B cell (primary cell): ENCODE measurements at regions not wholly inside any gene's neighbourhood (a gene's known extent, or its start where the extent isn't known, plus 50 kb on each side); places are given as distances from the start of the nearest gene placed in this dataset.

Experiments
- ATAC-seq: fragments of 200-7000 bp; cut with Tn5 transposase; one replicate; pipeline ENCODE4 v1.10.0; 2021; ENCODE audit warnings: low read depth, mild to moderate bottlenecking, moderate number of reproducible peaks, moderate library complexity
- CTCF ChIA-PET: fragments of 350-600 bp; sonication (Branson Sonifier 250); formaldehyde crosslinking; loops from one replicate; lab custom pipeline; 2021; ENCODE audit warnings: antibody characterized with exemption, inconsistent platforms; lab: Charles Lee
- POLR2A ChIA-PET: fragments of 350-600 bp; sonication (Branson Sonifier 250); formaldehyde crosslinking; loops from one replicate; lab custom pipeline; 2021; ENCODE audit warnings: antibody characterized with exemption; lab: Charles Lee
- DNase-seq: peaks from one replicate; pipeline ENCODE4 v3.0.0; 2013
- H2AFZ ChIP-seq: 2 replicates; pipeline ENCODE4 v1.6.1; 2012; ENCODE audit warnings: mild to moderate bottlenecking, low read depth, low read length; ENCODE audit not compliant: insufficient read depth, poor library complexity, severe bottlenecking
- H3K27ac ChIP-seq, 2 donors: 1 replicate in 1 of 2; 2 replicates in 1 of 2; pipeline ENCODE4 v1.5.1; 2012 to 2013; ENCODE audit warnings: low read length in 2 of 2, mild to moderate bottlenecking in 2 of 2, moderate library complexity in 1 of 2
- H3K27me3 ChIP-seq, 4 experiments: fragments of 200-600 bp in 1 of 4; sonication (generic) in 1 of 4; replicated peaks in 1 of 4; 1 replicate in 2 of 4; 2 replicates in 2 of 4; pipeline versions ENCODE4 v1.6.1 to v1.7.0; 2013 to 2016; ENCODE audit warnings: low read length in 3 of 4, mild to moderate bottlenecking in 2 of 4, mixed read lengths in 1 of 4, moderate library complexity in 1 of 4; ENCODE audit not compliant: insufficient read depth in 4 of 4, control insufficient read depth in 3 of 4; ENCODE audit errors: control extremely low read depth in 1 of 4
- H3K36me3 ChIP-seq, 2 experiments: replicated peaks in 1 of 2; 1 replicate in 1 of 2; 2 replicates in 1 of 2; pipeline versions ENCODE4 v1.6.1 to v1.7.1; 2013; ENCODE audit warnings: low read length in 1 of 2; ENCODE audit not compliant: insufficient read depth in 2 of 2, control insufficient read depth in 1 of 2; ENCODE audit errors: control extremely low read depth in 1 of 2, extremely low read depth in 1 of 2
- H3K4me1 ChIP-seq, 2 donors: fragments of 200-600 bp in 1 of 2; sonication (generic) in 1 of 2; 1 replicate in 1 of 2; 2 replicates in 1 of 2; pipeline versions ENCODE4 v1.5.1 to v1.6.1; 2013 to 2017; ENCODE audit warnings: low read length in 2 of 2; ENCODE audit not compliant: control insufficient read depth in 2 of 2, insufficient read depth in 2 of 2
- H3K4me2 ChIP-seq: replicated peaks from 2 replicates; pipeline ENCODE3; 2012; ENCODE audit warnings: mild to moderate bottlenecking, low read depth, low read length; ENCODE audit not compliant: poor library complexity, severe bottlenecking
- H3K4me3 ChIP-seq, 5 experiments: fragments of 200-600 bp in 1 of 5; sonication (generic) in 1 of 5; 1 replicate in 3 of 5; 2 replicates in 2 of 5; pipeline versions ENCODE4 v1.5.1 to v1.7.0; 2011 to 2016; ENCODE audit warnings: low read length in 4 of 5, mild to moderate bottlenecking in 4 of 5, low read depth in 2 of 5, control low read depth in 1 of 5, moderate library complexity in 1 of 5; ENCODE audit not compliant: insufficient read depth in 1 of 5; ENCODE audit errors: control extremely low read depth in 1 of 5, extremely low read depth in 1 of 5
- H3K79me2 ChIP-seq: fragments of 200-600 bp; sonication (generic); one replicate; pipeline ENCODE4 v1.6.0; 2016; ENCODE audit warnings: low read length; ENCODE audit not compliant: control insufficient read depth, insufficient read depth
- H3K9ac ChIP-seq: fragments of 200-600 bp; sonication (generic); 2 replicates; pipeline ENCODE4 v1.6.1; 2017; ENCODE audit warnings: mild to moderate bottlenecking, low read length, moderate library complexity
- H3K9me3 ChIP-seq, 3 donors: one replicate each; pipeline versions ENCODE4 v1.6.1 to v1.7.1; 2013; ENCODE audit warnings: low read length in 2 of 3; ENCODE audit not compliant: control insufficient read depth in 2 of 3, insufficient read depth in 1 of 3; ENCODE audit errors: control extremely low read depth in 1 of 3
- H4K20me1 ChIP-seq: 2 replicates; pipeline ENCODE4 v1.6.0; 2012; ENCODE audit warnings: mild to moderate bottlenecking, low read length; ENCODE audit not compliant: insufficient read depth, control insufficient read depth, poor library complexity, severe bottlenecking
- H3K27ac Mint-ChIP-seq: one replicate; pipeline ENCODE4 v1.8.0; 2021; ENCODE audit warnings: mixed read lengths
- H3K27me3 Mint-ChIP-seq: one replicate; pipeline ENCODE4 v1.8.0; 2021; ENCODE audit warnings: mixed read lengths
- H3K4me1 Mint-ChIP-seq: one replicate; pipeline ENCODE4 v1.8.0; 2021; ENCODE audit warnings: mixed read lengths
- H3K4me3 Mint-ChIP-seq: one replicate; pipeline ENCODE4 v1.8.0; 2021; ENCODE audit warnings: mixed read lengths
- H3K9me3 Mint-ChIP-seq: one replicate; pipeline ENCODE4 v1.8.0; 2022; ENCODE audit warnings: mixed read lengths; ENCODE audit not compliant: insufficient read depth
- EZH2 ChIP-seq: IDR thresholded peaks from 2 replicates; pipeline ENCODE4 v1.6.1; 2012; ENCODE audit warnings: borderline replicate concordance, low read depth, mild to moderate bottlenecking, moderate library complexity, low read length; ENCODE audit not compliant: insufficient read depth, poor library complexity, severe bottlenecking
- WGBS: methylation state at CpG from one replicate; pipeline ENCODE4 v1.1.5; 2013; ENCODE audit warnings: missing lambda C conversion rate; ENCODE audit not compliant: insufficient coverage; 5-methylcytosine and 5-hydroxymethylcytosine counted together
- intact Hi-C: fragments of 100-400 bp; cut with micrococcal nuclease; formaldehyde crosslinking; loops from one replicate; pipeline ENCODE4 v1.10.0; 2022
- TF ChIP-seq, protein P1 (sequence below): fragments of 200-600 bp; IDR thresholded peaks from one replicate; pipeline ENCODE4 v1.8.0; 2022; ENCODE audit warnings: antibody characterized with exemption, mild to moderate bottlenecking

GRCh38 chr13:44749906-44750305, 173.8 kb upstream of the TSC22D1 start:
- no peak overlapping the region for H3K4me3 Mint-ChIP-seq
- DNase-seq (no peak), ATAC-seq (no peak)
- no peaks in the 10 kb centered on the region for H3K4me1 Mint-ChIP-seq
- no peaks in the 10 kb centered on the region for H3K9me3 Mint-ChIP-seq
- Histone ChIP-seq H4K20me1 (no peaks in the 10 kb centered on the region), H3K9ac (no peak overlapping the region), H3K79me2 (no peaks in the 10 kb centered on the region), H3K27ac (no peak overlapping the region), H3K27me3 (no peaks in the 10 kb centered on the region), H2AFZ (no peak overlapping the region), H3K4me1 (no peaks in the 10 kb centered on the region), H3K9me3 (no peaks in the 10 kb centered on the region), H3K36me3 (no peaks in the 10 kb centered on the region), H3K4me3 (no peak overlapping the region), H3K4me2 (no peak overlapping the region)
- intact Hi-C loops = no loop called here
- POLR2A ChIA-PET = no interaction called here
- WGBS = no CpG with 5 or more reads among the region's 2 CpGs
- peaks cover 8% of the 10 kb centered on the region for H3K27me3 Mint-ChIP-seq
- TF ChIP-seq EZH2 = no peak
- TF ChIP-seq, protein P1, sequence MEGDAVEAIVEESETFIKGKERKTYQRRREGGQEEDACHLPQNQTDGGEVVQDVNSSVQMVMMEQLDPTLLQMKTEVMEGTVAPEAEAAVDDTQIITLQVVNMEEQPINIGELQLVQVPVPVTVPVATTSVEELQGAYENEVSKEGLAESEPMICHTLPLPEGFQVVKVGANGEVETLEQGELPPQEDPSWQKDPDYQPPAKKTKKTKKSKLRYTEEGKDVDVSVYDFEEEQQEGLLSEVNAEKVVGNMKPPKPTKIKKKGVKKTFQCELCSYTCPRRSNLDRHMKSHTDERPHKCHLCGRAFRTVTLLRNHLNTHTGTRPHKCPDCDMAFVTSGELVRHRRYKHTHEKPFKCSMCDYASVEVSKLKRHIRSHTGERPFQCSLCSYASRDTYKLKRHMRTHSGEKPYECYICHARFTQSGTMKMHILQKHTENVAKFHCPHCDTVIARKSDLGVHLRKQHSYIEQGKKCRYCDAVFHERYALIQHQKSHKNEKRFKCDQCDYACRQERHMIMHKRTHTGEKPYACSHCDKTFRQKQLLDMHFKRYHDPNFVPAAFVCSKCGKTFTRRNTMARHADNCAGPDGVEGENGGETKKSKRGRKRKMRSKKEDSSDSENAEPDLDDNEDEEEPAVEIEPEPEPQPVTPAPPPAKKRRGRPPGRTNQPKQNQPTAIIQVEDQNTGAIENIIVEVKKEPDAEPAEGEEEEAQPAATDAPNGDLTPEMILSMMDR = no peak
- CTCF ChIA-PET = no interaction called here
- no peak overlapping the region for H3K27ac Mint-ChIP-seq

- no CpG with 5 or more reads among the region's 1 CpG for WGBS
- no peak for ATAC-seq
- Histone ChIP-seq H3K9ac (no peak overlapping the region), H3K9me3 (no peaks in the 10 kb centered on the region), H3K4me1 (no peaks in the 10 kb centered on the region), H3K36me3 (no peaks in the 10 kb centered on the region), H3K79me2 (no peaks in the 10 kb centered on the region), H3K4me2 (no peak overlapping the region), H2AFZ (no peak overlapping the region), H3K4me3 (no peak overlapping the region), H3K27me3 (no peaks in the 10 kb centered on the region), H3K27ac (no peak overlapping the region), H4K20me1 (no peaks in the 10 kb centered on the region)
- ChIA-PET POLR2A (no interaction called here), CTCF (no interaction called here)
- Mint-ChIP-seq H3K27ac (no peak overlapping the region), H3K4me1 (no peaks in the 10 kb centered on the region), H3K27me3 (peaks cover 8% of the 10 kb centered on the region), H3K9me3 (peaks cover 4% of the 10 kb centered on the region), H3K4me3 (no peak overlapping the region)
- TF ChIP-seq, protein P1 = no peak
- no peak for TF ChIP-seq EZH2
- no peak for DNase-seq
- intact Hi-C loops = no loop called here
These were observed 172.3 kb upstream of the TSC22D1 start for GRCh38 chr13:44748439-44748838.
